BLaER1 (cell line): ENCODE measurements at regions not wholly inside any gene's neighbourhood (a gene's known extent, or its start where the extent isn't known, plus 50 kb on each side); places are given as distances from the start of the nearest gene placed in this dataset.

Experiments used
- H3K27ac ChIP-seq: shearing (Covaris generic); formaldehyde crosslinking; 2 replicates; pipeline ENCODE4 v1.8.1; 2022
- H3K27me3 ChIP-seq: shearing (Covaris generic); formaldehyde crosslinking; 2 replicates; pipeline ENCODE4 v1.8.1; 2022
- H3K36me3 ChIP-seq: shearing (Covaris generic); formaldehyde crosslinking; 2 replicates; pipeline ENCODE4 v1.8.1; 2022
- H3K4me1 ChIP-seq: shearing (Covaris generic); formaldehyde crosslinking; 2 replicates; pipeline ENCODE4 v1.8.1; 2022
- H3K4me2 ChIP-seq: shearing (Covaris generic); formaldehyde crosslinking; 2 replicates; pipeline ENCODE4 v1.8.1; 2022
- H3K4me3 ChIP-seq: shearing (Covaris generic); formaldehyde crosslinking; 2 replicates; pipeline ENCODE4 v1.8.1; 2022
- H3K9ac ChIP-seq: shearing (Covaris generic); formaldehyde crosslinking; 2 replicates; pipeline ENCODE4 v1.8.1; 2022
- H3K9me3 ChIP-seq: shearing (Covaris generic); formaldehyde crosslinking; 2 replicates; pipeline ENCODE4 v1.8.1; 2022
- H4K20me1 ChIP-seq: shearing (Covaris generic); formaldehyde crosslinking; 2 replicates; pipeline ENCODE4 v1.8.1; 2022
- Cebpa-rat ChIP-seq: shearing (Covaris generic); IDR thresholded peaks from 2 replicates; pipeline ENCODE4 v1.8.1; 2022

DNA sequence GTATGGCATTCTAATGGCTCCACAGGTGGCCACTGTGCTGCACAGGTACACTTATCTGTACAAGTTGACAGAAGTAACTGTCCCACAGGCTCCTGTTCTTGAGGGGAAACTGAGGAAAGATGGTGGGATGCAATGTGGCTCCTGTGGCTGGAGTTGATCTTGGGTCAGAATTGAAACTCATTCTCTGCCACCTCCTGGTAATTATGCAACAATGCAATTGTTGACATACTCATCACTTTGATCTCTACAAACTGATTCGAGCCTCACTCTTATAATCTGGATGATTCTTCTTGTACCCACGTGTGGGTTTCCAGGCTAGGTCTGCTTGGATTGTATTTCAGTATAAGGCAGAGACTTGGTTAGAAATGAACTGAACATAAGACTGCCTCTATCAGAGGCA lies 148.8 kb downstream of the CCNG2 start:
- H3K9ac ChIP-seq = no peak overlapping the region
- no peak for TF ChIP-seq Cebpa-rat
- H4K20me1 ChIP-seq = no peaks in the 10 kb centered on the region
- no peaks in the 10 kb centered on the region for H3K36me3 ChIP-seq
- no peak overlapping the region for H3K4me3 ChIP-seq
- no peak overlapping the region for H3K27ac ChIP-seq
- H3K4me2 ChIP-seq = no peak overlapping the region
- peaks cover 6% of the 10 kb centered on the region; the same call in 1 of the 2 replicates for H3K9me3 ChIP-seq
- no peaks in the 10 kb centered on the region for H3K4me1 ChIP-seq
- no peaks in the 10 kb centered on the region for H3K27me3 ChIP-seq

DNA sequence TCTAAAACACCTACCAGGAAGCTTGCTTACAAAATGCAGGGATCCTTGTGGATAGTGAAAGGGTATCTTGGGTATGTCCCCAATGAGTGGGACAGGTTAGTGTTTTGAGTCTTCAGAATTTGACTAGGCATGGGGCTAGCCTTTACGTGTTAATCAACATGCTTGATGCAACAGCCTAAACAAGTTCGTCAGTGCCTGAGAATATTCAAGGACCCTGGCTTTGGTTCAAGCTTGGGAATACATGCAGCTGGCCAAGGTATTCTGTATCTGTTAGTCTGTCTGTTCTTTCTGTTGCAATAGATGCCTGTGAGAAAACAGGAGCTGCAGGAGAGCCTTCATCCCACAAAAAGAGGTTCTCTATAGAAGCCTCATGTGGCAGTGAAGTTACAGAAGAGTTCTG lies 149.5 kb downstream of the CCNG2 start:
- H3K27me3 ChIP-seq = no peaks in the 10 kb centered on the region
- no peaks in the 10 kb centered on the region for H4K20me1 ChIP-seq
- no peak overlapping the region for H3K4me3 ChIP-seq
- H3K27ac ChIP-seq = no peak overlapping the region
- no peaks in the 10 kb centered on the region for H3K4me1 ChIP-seq
- no peak overlapping the region for H3K4me2 ChIP-seq
- TF ChIP-seq Cebpa-rat = no peak
- H3K9me3 ChIP-seq = peaks cover 6% of the 10 kb centered on the region; the same call in 1 of the 2 replicates
- no peaks in the 10 kb centered on the region for H3K36me3 ChIP-seq
- no peak overlapping the region for H3K9ac ChIP-seq

DNA sequence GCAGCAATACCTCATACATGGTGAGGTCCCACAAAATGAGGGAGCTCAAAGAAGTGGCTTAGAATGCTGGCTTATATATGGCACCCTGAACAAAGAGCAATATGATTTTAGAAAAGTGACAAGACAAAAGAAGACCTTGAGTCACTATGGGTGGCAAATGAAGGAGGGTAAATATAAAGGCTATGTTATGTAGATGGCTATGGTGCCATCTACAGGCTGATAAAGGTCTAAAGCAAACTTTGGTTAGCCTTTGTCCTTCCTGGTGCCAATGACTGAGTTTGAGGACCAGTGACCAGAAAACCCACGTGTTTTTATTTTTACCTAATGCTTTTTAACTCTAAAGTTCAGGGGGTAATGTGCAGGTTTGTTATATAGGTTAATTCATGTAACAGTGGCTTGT lies 151.8 kb downstream of the CCNG2 start:
- Histone ChIP-seq H3K4me2 (no peak overlapping the region), H3K27me3 (no peaks in the 10 kb centered on the region), H3K9me3 (peaks cover 6% of the 10 kb centered on the region; the same call in 1 of the 2 replicates), H3K4me1 (no peaks in the 10 kb centered on the region), H3K36me3 (no peaks in the 10 kb centered on the region), H3K9ac (no peak overlapping the region), H3K27ac (no peak overlapping the region), H4K20me1 (no peaks in the 10 kb centered on the region), H3K4me3 (no peak overlapping the region)
- no peak for TF ChIP-seq Cebpa-rat

DNA sequence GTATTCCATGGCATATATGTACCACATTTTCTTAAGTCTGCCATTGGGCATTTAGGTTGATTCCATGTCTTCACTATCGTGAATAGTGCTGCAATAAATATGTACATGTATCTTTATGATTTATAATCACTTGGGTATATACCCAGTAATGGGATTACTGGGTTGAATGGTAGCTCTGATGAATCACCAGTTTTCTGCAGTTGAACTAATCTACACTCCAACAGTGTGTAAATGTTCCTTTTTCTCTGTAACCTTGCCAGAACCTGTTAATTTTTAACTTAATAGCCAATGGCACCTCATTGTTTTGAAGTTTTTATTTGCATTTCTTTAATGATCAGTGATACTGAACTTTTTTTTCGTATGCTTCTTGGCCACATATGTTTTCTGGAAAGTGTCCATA lies 152.5 kb downstream of the CCNG2 start:
- Histone ChIP-seq H3K4me1 (no peaks in the 10 kb centered on the region), H3K4me3 (no peak overlapping the region), H3K36me3 (no peaks in the 10 kb centered on the region), H3K4me2 (no peak overlapping the region), H4K20me1 (no peaks in the 10 kb centered on the region), H3K27ac (no peak overlapping the region), H3K9me3 (peaks cover 6% of the 10 kb centered on the region; the same call in 1 of the 2 replicates), H3K9ac (no peak overlapping the region), H3K27me3 (no peaks in the 10 kb centered on the region)
- no peak for TF ChIP-seq Cebpa-rat

- Histone ChIP-seq H3K36me3 (no peaks in the 10 kb centered on the region), H3K9me3 (peaks cover 6% of the 10 kb centered on the region; the same call in 1 of the 2 replicates), H3K27me3 (no peaks in the 10 kb centered on the region), H3K4me2 (no peak overlapping the region), H3K4me3 (no peak overlapping the region), H3K4me1 (no peaks in the 10 kb centered on the region), H4K20me1 (no peaks in the 10 kb centered on the region), H3K27ac (no peak overlapping the region), H3K9ac (no peak overlapping the region)
- TF ChIP-seq Cebpa-rat = no peak
These were observed 153.9 kb downstream of the CCNG2 start for GRCh38 chr4:77310931-77311330.

DNA sequence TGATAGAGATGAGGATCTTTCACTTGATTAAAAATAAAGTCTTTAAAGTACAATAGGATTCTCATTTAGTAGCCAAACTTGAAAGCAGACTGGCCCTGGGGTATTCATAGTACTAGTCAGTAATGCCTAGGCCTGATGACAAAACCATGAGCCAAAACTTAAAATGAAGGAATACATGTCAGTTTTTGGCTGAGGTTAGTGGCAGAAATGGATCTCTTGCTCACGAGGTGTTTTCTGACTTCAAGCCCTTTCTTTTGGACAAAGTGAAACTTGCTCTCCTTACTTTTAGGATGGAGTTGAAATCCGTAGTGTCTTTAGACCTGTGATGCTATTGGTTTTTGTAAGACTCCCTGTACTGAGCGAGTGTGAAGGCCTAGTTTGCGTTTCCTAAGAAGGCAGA lies 157.7 kb downstream of the CCNG2 start:
- no peak for TF ChIP-seq Cebpa-rat
- no peaks in the 10 kb centered on the region for H3K27me3 ChIP-seq
- H3K4me3 ChIP-seq = no peak overlapping the region
- H3K4me2 ChIP-seq = no peak overlapping the region
- H3K27ac ChIP-seq = no peak overlapping the region
- H3K4me1 ChIP-seq = no peaks in the 10 kb centered on the region
- no peak overlapping the region for H3K9ac ChIP-seq
- H3K36me3 ChIP-seq = no peaks in the 10 kb centered on the region
- no peaks in the 10 kb centered on the region for H4K20me1 ChIP-seq
- peaks cover 20% of the 10 kb centered on the region for H3K9me3 ChIP-seq

DNA sequence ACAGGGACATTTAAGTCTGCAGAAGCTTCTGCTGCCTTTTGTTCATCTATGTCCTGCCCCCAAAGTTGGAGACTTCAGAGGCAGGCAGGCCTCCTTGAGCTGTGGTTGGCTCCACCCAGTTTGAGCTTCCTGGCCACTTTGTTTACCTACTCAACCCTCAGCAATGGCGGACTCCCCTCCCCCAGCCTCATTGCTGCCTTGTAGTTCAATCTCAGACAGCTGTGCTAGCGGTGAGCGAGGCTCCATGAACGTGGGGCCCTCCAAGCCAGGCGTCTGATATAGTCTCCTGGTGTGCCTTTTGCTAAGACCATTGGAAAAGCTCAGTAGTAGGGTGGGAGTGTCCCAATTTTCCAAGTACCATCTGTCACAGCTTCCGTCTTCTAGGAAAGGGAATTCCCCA lies 170.1 kb downstream of the CCNG2 start:
- no peaks in the 10 kb centered on the region for H3K36me3 ChIP-seq
- H3K4me1 ChIP-seq = no peaks in the 10 kb centered on the region
- H3K4me3 ChIP-seq = no peak overlapping the region
- no peak overlapping the region for H3K27ac ChIP-seq
- no peaks in the 10 kb centered on the region for H3K27me3 ChIP-seq
- no peak overlapping the region for H3K4me2 ChIP-seq
- no peak for TF ChIP-seq Cebpa-rat
- no peaks in the 10 kb centered on the region for H4K20me1 ChIP-seq
- peaks cover 31% of the 10 kb centered on the region for H3K9me3 ChIP-seq
- no peak overlapping the region for H3K9ac ChIP-seq

GRCh38 chr4:77332696-77333270 lies 175.8 kb downstream of the CCNG2 start:
- Histone ChIP-seq H3K9me3 (peaks cover 57% of the 10 kb centered on the region), H3K36me3 (0 out of 2 replicates have a peak, but pooled peaks cover 5% of the 10 kb centered on the region), H3K4me3 (no peak overlapping the region), H3K4me1 (no peaks in the 10 kb centered on the region), H3K27ac (no peak overlapping the region), H3K9ac (no peak overlapping the region), H3K27me3 (no peaks in the 10 kb centered on the region), H4K20me1 (no peaks in the 10 kb centered on the region), H3K4me2 (no peak overlapping the region)
- no peak for TF ChIP-seq Cebpa-rat

GRCh38 chr4:77336411-77337142 lies 179.6 kb downstream of the CCNG2 start:
- H3K27me3 ChIP-seq = no peaks in the 10 kb centered on the region

DNA sequence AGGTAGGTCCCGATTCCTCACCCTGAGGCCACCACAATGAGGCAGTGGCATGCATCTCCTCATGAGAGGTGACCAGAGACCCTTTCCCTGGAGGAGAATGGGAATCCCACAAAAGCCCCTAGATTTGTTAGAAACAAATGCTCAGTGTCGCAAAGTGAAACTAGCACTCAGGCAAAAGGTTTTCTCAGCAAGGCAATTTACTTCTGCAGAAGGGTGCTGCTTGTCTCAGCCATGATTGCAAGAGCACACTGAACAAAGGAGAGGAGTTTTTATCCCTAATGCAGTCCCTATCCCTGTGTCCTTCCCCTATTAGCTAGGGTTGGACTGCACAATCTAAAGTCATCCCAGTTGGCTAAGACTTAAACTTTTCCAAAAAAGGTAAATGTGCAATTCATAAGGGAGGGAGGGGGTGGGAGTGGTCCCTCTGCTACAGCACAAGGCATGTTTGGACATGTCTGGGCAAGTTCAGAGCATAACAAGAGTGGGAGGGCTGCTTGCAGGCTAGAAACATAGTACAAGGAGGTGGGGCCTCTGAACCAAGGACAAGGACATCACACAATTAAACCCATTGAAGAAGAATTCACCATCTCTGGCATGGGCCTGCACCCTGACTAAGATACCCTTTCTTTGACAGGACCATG lies 185.3 kb downstream of the CCNG2 start:
- TF ChIP-seq Cebpa-rat = no peak
- no peaks in the 10 kb centered on the region for H3K4me1 ChIP-seq
- H3K4me2 ChIP-seq = no peak overlapping the region
- H3K9me3 ChIP-seq = peaks cover 32% of the 10 kb centered on the region
- H3K9ac ChIP-seq = no peak overlapping the region
- H3K27ac ChIP-seq = no peak overlapping the region
- H4K20me1 ChIP-seq = no peaks in the 10 kb centered on the region
- H3K4me3 ChIP-seq = no peak overlapping the region
- H3K36me3 ChIP-seq = no peaks in the 10 kb centered on the region
- H3K27me3 ChIP-seq = no peaks in the 10 kb centered on the region

More at GRCh38 chr4:77336411-77337142, 179.6 kb downstream of the CCNG2 start:
- no peaks in the 10 kb centered on the region for H3K4me1 ChIP-seq
- H3K27ac ChIP-seq = no peak overlapping the region
- H3K4me2 ChIP-seq = no peak overlapping the region
- no peak for TF ChIP-seq Cebpa-rat
- no peak overlapping the region for H3K4me3 ChIP-seq
- H3K9me3 ChIP-seq = peaks cover 46% of the 10 kb centered on the region
- no peak overlapping the region for H3K9ac ChIP-seq
- no peaks in the 10 kb centered on the region for H4K20me1 ChIP-seq
- H3K36me3 ChIP-seq = 0 out of 2 replicates have a peak, but pooled peaks cover 5% of the 10 kb centered on the region
